IMR-90 (cell line): ENCODE measurements at regions not wholly inside any gene's neighbourhood (a gene's known extent, or its start where the extent isn't known, plus 50 kb on each side); places are given as distances from the start of the nearest gene placed in this dataset.

Experiments used
- ATAC-seq: fragments of 200-7000 bp; cut with Tn5 transposase; 2 replicates; pipeline ENCODE4 v1.9.1; 2020; ENCODE audit warnings: low read depth, mild to moderate bottlenecking, moderate library complexity
- BruUV-seq: library from RNA; stranded (reverse); fragments of 400-500 nt; replicated peaks from 2 replicates; lab custom pipeline; 2021; lab: Mats Ljungman, UMichigan
- CTCF ChIA-PET: fragments of 300-600 bp; formaldehyde crosslinking; extraction: SDS; loops from one replicate; lab custom pipeline; 2021; ENCODE audit warnings: antibody characterized with exemption; lab: Yijun Ruan, JAX
- POLR2A ChIA-PET: fragments of 300-600 bp; sonication (Branson Sonifier 250); formaldehyde crosslinking; loops from one replicate; lab custom pipeline; 2022; ENCODE audit warnings: antibody characterized with exemption; ENCODE audit not compliant: unreplicated experiment; lab: Charles Lee
- DNase-seq: peaks from one replicate; pipeline ENCODE4 v3.0.0; 2013
- H2AFZ ChIP-seq: replicated peaks from 2 replicates; pipeline ENCODE3; 2013; ENCODE audit warnings: low read length, mild to moderate bottlenecking; ENCODE audit not compliant: poor library complexity
- H2AK5ac ChIP-seq: 2 replicates; pipeline ENCODE4 v1.6.1; 2013; ENCODE audit warnings: low read depth, low read length, inconsistent platforms
- H2AK9ac ChIP-seq: replicated peaks from 2 replicates; pipeline ENCODE3; 2013; ENCODE audit warnings: mild to moderate bottlenecking, low read depth, low read length, moderate library complexity; ENCODE audit not compliant: poor library complexity
- H2BK120ac ChIP-seq: 2 replicates; pipeline ENCODE4 v1.6.1; 2013; ENCODE audit warnings: low read depth, low read length, inconsistent platforms
- H2BK15ac ChIP-seq: 3 replicates; pipeline ENCODE4 v1.6.1; 2013; ENCODE audit warnings: low read depth, low read length, inconsistent platforms
- H2BK20ac ChIP-seq: 2 replicates; pipeline ENCODE4 v1.6.1; 2013; ENCODE audit warnings: low read depth, mild to moderate bottlenecking, inconsistent platforms, low read length, moderate library complexity
- H2BK5ac ChIP-seq: 2 replicates; pipeline ENCODE4 v1.6.1; 2013; ENCODE audit warnings: mild to moderate bottlenecking, low read depth, low read length, inconsistent platforms; ENCODE audit not compliant: poor library complexity, severe bottlenecking
- H3K14ac ChIP-seq: replicated peaks from 2 replicates; pipeline ENCODE4 v1.6.1; 2013; ENCODE audit warnings: low read depth, low read length, inconsistent platforms
- H3K18ac ChIP-seq: 2 replicates; pipeline ENCODE4 v1.6.1; 2013; ENCODE audit warnings: low read depth, low read length, control low read depth
- H3K23ac ChIP-seq: 2 replicates; pipeline ENCODE4 v1.6.1; 2013; ENCODE audit warnings: low read depth, low read length, inconsistent platforms
- H3K27ac ChIP-seq: 2 replicates; pipeline ENCODE4 v1.5.1; 2013; ENCODE audit warnings: mild to moderate bottlenecking, control low read depth, low read length; ENCODE audit not compliant: insufficient read depth
- H3K27me3 ChIP-seq: 2 replicates; pipeline ENCODE4 v1.6.1; 2013; ENCODE audit warnings: low read length; ENCODE audit not compliant: control insufficient read depth, insufficient read depth
- H3K36me3 ChIP-seq: 2 replicates; pipeline ENCODE4 v1.6.1; 2013; ENCODE audit warnings: low read length, mixed read lengths; ENCODE audit not compliant: control insufficient read depth, insufficient read depth
- H3K4ac ChIP-seq: 2 replicates; pipeline ENCODE4 v1.6.1; 2013; ENCODE audit warnings: low read depth, low read length, inconsistent platforms
- H3K4me1 ChIP-seq: 2 replicates; pipeline ENCODE4 v1.6.1; 2013; ENCODE audit warnings: low read length, mixed read lengths; ENCODE audit not compliant: control insufficient read depth, insufficient read depth
- H3K4me2 ChIP-seq: 2 replicates; pipeline ENCODE4 v1.6.1; 2013; ENCODE audit warnings: low read depth, mild to moderate bottlenecking, control low read depth, low read length, moderate library complexity
- H3K4me3 ChIP-seq: 2 replicates; pipeline ENCODE4 v1.5.1; 2013; ENCODE audit warnings: low read depth, mild to moderate bottlenecking, control low read depth, low read length, moderate library complexity; ENCODE audit not compliant: insufficient read depth
- H3K56ac ChIP-seq: 2 replicates; pipeline ENCODE4 v1.6.1; 2013; ENCODE audit warnings: low read length, inconsistent platforms; ENCODE audit not compliant: insufficient read depth; ENCODE audit errors: extremely low read depth
- H3K79me1 ChIP-seq, 2 experiments: 2 replicates each; pipeline ENCODE4 v1.6.1; 2013; ENCODE audit warnings: low read length in 2 of 2, inconsistent platforms in 1 of 2, low read depth in 1 of 2
- H3K9ac ChIP-seq: 2 replicates; pipeline ENCODE4 v1.6.1; 2013; ENCODE audit warnings: low read depth, low read length, control low read depth
- H3K9me1 ChIP-seq: 2 replicates; pipeline ENCODE4 v1.6.1; 2013; ENCODE audit warnings: low read length, inconsistent platforms; ENCODE audit not compliant: insufficient read depth
- H3K9me3 ChIP-seq: 2 replicates; pipeline ENCODE4 v1.6.1; 2013; ENCODE audit warnings: low read length; ENCODE audit not compliant: control insufficient read depth, insufficient read depth
- H4K20me1 ChIP-seq: 2 replicates; pipeline ENCODE4 v1.6.1; 2013; ENCODE audit warnings: low read length, inconsistent platforms; ENCODE audit not compliant: insufficient read depth
- H4K5ac ChIP-seq: 2 replicates; pipeline ENCODE4 v1.6.1; 2013; ENCODE audit warnings: mild to moderate bottlenecking, low read depth, low read length, control low read depth
- H4K8ac ChIP-seq, 2 experiments: 2 replicates each; pipeline ENCODE4 v1.6.1; 2013; ENCODE audit warnings: low read depth in 2 of 2, low read length in 2 of 2, control low read depth in 1 of 2, inconsistent platforms in 1 of 2
- H4K91ac ChIP-seq: 2 replicates; pipeline ENCODE4 v1.6.1; 2013; ENCODE audit warnings: low read depth, low read length, inconsistent platforms; ENCODE audit not compliant: insufficient read depth
- CEBPB ChIP-seq: IDR thresholded peaks from 2 replicates; pipeline ENCODE4 v1.6.1; 2012; ENCODE audit warnings: low read depth, low read length, improper control_type of control experiment
- CHD1 ChIP-seq: IDR thresholded peaks from 2 replicates; pipeline ENCODE4 v1.6.1; 2012; ENCODE audit warnings: low read depth, low read length, improper control_type of control experiment
- CTCF ChIP-seq: conservative IDR thresholded peaks from 2 replicates; pipeline ENCODE4 v1.5.1; 2012; ENCODE audit warnings: mild to moderate bottlenecking, low read depth, low read length, improper control_type of control experiment
- ELK1 ChIP-seq: fragments of 150-350 bp; IDR thresholded peaks from 2 replicates; pipeline ENCODE4 v1.6.1; 2016; ENCODE audit warnings: low read depth, mild to moderate bottlenecking, low read length, moderate library complexity, borderline replicate concordance
- MAFK ChIP-seq: IDR thresholded peaks from 2 replicates; pipeline ENCODE4 v1.6.1; 2012; ENCODE audit warnings: low read depth, low read length, improper control_type of control experiment
- RCOR1 ChIP-seq: IDR thresholded peaks from 2 replicates; pipeline ENCODE4 v1.6.1; 2012; ENCODE audit warnings: mild to moderate bottlenecking, low read length, improper control_type of control experiment; ENCODE audit not compliant: insufficient replicate concordance
- WGBS, 2 experiments: methylation state at CpG; one replicate each; pipeline versions ENCODE4 v1.1.5 to v1.1.7; 2013; ENCODE audit warnings: missing lambda C conversion rate in 2 of 2; ENCODE audit not compliant: insufficient read length in 1 of 2; ENCODE audit errors: extremely low coverage in 2 of 2; 5-methylcytosine and 5-hydroxymethylcytosine counted together
- dilution Hi-C: fragments of 300-500 bp; cut with HindIII; formaldehyde crosslinking; loops from one replicate; pipeline ENCODE4 v1.14.3; 2018; ENCODE audit warnings: low sequenced_read_pairs; ENCODE audit not compliant: unreplicated experiment
- in situ Hi-C: fragments of 300-500 bp; cut with MboI; formaldehyde crosslinking; loops from 3 replicates; pipeline ENCODE4 v1.14.3; 2019; ENCODE audit warnings: low sequenced_read_pairs, inconsistent platforms, mixed read lengths
- intact Hi-C: fragments of 100-400 bp; cut with micrococcal nuclease; formaldehyde crosslinking; loops from 2 replicates; pipeline ENCODE4 v1.10.0; 2022

DNA sequence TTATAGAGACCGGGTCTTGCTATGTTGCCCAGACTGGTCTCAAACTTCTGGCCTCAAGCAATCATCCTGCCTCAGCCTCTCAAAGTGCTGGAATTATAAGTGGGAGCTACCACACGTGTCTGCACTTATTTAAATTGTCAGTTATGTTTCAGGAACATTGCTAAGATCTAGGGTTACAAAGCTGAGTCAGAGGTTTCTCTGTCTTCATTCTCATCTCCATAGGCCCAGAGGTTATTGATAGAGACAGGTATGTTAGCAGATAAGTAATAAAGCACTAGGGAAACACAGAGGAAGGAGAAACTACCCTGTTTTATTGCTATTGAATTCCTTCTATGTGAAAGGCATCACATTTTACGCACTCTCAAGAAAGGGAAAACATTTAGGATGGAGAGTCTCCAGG is 214.1 kb downstream of the REEP3 start:
- H4K5ac ChIP-seq, result no peak overlapping the region
- intact Hi-C loops (no loop called here), dilution Hi-C loops (no loop called here), in situ Hi-C loops (no loop called here)
- H3K9ac ChIP-seq, result no peak overlapping the region
- no peaks in the 10 kb centered on the region for H3K9me3 ChIP-seq
- H3K23ac ChIP-seq, result no peak overlapping the region
- 0 out of 2 replicates have a peak, but pooled peaks cover 2% of the 10 kb centered on the region for H3K4me1 ChIP-seq
- no peak overlapping the region for H2AK9ac ChIP-seq
- no peak overlapping the region for H2BK20ac ChIP-seq
- WGBS, 2 experiments, result no CpG with 5 or more reads among the region's 3 CpGs
- no peak overlapping the region for H3K14ac ChIP-seq
- H2AK5ac ChIP-seq, result no peak overlapping the region
- H2BK5ac ChIP-seq, result no peak overlapping the region
- no peak overlapping the region for H4K8ac ChIP-seq
- no peak overlapping the region for H3K18ac ChIP-seq
- H4K91ac ChIP-seq, result no peak overlapping the region
- no peak for ATAC-seq
- no peak overlapping the region for H3K4ac ChIP-seq
- H2BK120ac ChIP-seq, result no peak overlapping the region
- DNase-seq, result no peak
- no peaks in the 10 kb centered on the region for H3K9me1 ChIP-seq
- no peaks in the 10 kb centered on the region for H3K79me1 ChIP-seq
- H3K36me3 ChIP-seq, result no peaks in the 10 kb centered on the region
- H3K27ac ChIP-seq, result no peak overlapping the region
- no TSS peak for BruUV-seq
- H2BK15ac ChIP-seq, result no peak overlapping the region
- H3K56ac ChIP-seq, result no peak overlapping the region
- no peak overlapping the region for H3K4me2 ChIP-seq
- ChIA-PET CTCF (no interaction called here), POLR2A (no interaction called here)
- no peak for TF ChIP-seq CHD1
- no peak for TF ChIP-seq MAFK
- no peak for TF ChIP-seq CTCF
- TF ChIP-seq RCOR1, result no peak
- no peak for TF ChIP-seq ELK1
- no peak for TF ChIP-seq CEBPB
- no peaks in the 10 kb centered on the region for H4K20me1 ChIP-seq
- no peak overlapping the region for H3K4me3 ChIP-seq
- H3K27me3 ChIP-seq, result peaks cover 5% of the 10 kb centered on the region; the same call in 1 of the 2 replicates
- H2AFZ ChIP-seq, result no peak overlapping the region
